ENCODE measurements at regions not wholly inside any gene's neighbourhood (a gene's known extent, or its start where the extent isn't known, plus 50 kb on each side); places are given as distances from the start of the nearest gene placed in this dataset.
A peak's percentile ranks its signal among the peaks of the same experiment; 100 is the strongest.
"Not testable (repeated sequence)": the region's sequence is repeated elsewhere in the genome, so short reads cannot be mapped to it uniquely, and the experiment has no call there.

DNA sequence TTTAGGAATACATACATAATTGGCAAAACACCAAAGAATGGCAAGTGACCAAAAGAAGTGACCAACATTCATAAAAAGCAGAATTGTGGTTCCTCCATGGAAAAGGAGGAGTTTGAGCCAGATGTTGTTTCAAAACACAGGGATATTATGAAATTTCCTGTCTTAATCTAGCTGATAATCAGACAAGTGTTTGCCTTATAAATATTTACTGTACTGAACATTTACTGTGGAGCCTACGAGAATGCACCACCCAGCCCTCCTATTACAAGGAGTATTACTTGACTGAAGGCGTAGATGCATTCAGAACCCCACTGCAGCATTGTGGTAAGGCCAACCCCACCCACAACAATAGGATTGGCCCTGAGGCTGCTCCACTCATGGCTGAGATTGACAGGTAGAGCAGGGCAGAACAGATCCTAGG, 118.9 kb downstream of the AKR1D1 start:
- no peak overlapping the region for H3K4me3 Mint-ChIP-seq (ENCODE audit: unreplicated experiment)
- DNase-seq (ENCODE audit: extremely low spot score, unreplicated experiment), result no peak
- TF ChIP-seq CTCF (IDR thresholded peaks at IDR 0.05), result no peak
- H3K4me1 Mint-ChIP-seq (ENCODE audit: unreplicated experiment), result no peaks in the 10 kb centered on the region
- no peak overlapping the region for H3K27ac Mint-ChIP-seq (ENCODE audit: unreplicated experiment)
- no peaks in the 10 kb centered on the region for H3K27me3 Mint-ChIP-seq (ENCODE audit: unreplicated experiment)
- no peaks in the 10 kb centered on the region for H3K9me3 Mint-ChIP-seq (ENCODE audit: unreplicated experiment)
- H3K36me3 Mint-ChIP-seq (ENCODE audit: unreplicated experiment), result no peaks in the 10 kb centered on the region

- DNase-seq (ENCODE audit: extremely low spot score, unreplicated experiment); H3K4me1 Mint-ChIP-seq (ENCODE audit: unreplicated experiment); H3K36me3 Mint-ChIP-seq (ENCODE audit: unreplicated experiment); H3K4me3 Mint-ChIP-seq (ENCODE audit: unreplicated experiment); H3K27me3 Mint-ChIP-seq (ENCODE audit: unreplicated experiment); H3K9me3 Mint-ChIP-seq (ENCODE audit: unreplicated experiment); H3K27ac Mint-ChIP-seq (ENCODE audit: unreplicated experiment): not testable (repeated sequence)
These were observed 120.3 kb downstream of the AKR1D1 start for GRCh38 chr7:138196503-138196946.

- TF ChIP-seq CTCF (IDR thresholded peaks at IDR 0.05), result no peak
- no peak overlapping the region for H3K4me3 Mint-ChIP-seq (ENCODE audit: unreplicated experiment)
- H3K9me3 Mint-ChIP-seq (ENCODE audit: unreplicated experiment), result no peaks in the 10 kb centered on the region
- H3K27ac Mint-ChIP-seq (ENCODE audit: unreplicated experiment), result no peak overlapping the region
- H3K4me1 Mint-ChIP-seq (ENCODE audit: unreplicated experiment), result peaks cover 3% of the 10 kb centered on the region
- no peak for DNase-seq (ENCODE audit: extremely low spot score, unreplicated experiment)
- H3K27me3 Mint-ChIP-seq (ENCODE audit: unreplicated experiment), result no peaks in the 10 kb centered on the region
- H3K36me3 Mint-ChIP-seq (ENCODE audit: unreplicated experiment), result no peaks in the 10 kb centered on the region
These were observed 121.0 kb downstream of the AKR1D1 start for GRCh38 chr7:138196971-138197896.

DNA sequence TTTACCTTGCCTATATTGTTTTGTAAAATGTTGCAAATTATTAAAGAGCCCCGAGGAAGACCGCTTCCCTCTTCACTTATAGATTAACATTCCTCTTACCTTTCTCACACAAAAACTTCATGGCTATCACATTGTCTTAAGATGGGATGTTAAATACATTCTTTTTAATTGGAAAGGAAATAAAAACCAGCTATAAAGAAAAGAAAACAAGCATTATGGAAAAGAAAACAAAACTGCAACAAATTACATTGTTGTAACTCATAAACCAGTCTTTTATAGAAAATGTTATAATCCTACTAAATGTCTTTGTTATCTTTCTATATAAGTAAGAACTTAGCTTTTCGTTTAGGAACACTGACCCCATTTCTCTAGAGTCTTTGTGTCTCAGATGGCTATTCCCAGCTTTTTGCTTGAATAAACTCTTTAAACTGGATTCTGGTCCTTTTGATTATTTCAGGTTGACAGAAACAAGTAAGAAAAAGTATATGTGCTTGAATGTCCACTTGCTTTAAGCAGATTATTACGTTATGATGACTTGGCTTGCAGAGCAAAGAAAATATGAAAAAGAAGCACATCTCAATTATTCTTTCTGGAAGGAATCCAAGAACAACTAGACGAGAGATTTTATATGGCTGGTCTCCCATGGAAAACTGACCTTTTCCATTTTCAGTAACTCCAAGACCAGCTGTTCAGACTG, 128.2 kb downstream of the AKR1D1 start:
- Mint-ChIP-seq H3K4me3 (ENCODE audit: unreplicated experiment) (no peak overlapping the region), H3K36me3 (ENCODE audit: unreplicated experiment) (no peaks in the 10 kb centered on the region)

DNA sequence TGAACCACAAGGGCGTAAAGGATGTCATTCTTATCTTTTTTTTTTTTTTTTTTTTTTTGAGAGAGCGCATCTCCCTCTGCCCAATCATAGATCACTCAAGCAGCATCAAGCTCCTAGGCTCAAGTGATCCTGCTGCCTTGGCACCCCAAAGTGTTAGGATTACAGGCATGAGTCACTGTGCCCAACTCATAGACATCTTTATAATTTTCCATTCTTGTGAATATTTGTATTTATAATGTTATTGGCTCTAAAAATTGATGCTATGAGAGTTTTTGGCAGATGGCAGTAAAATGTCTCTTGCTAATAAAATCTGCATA, 128.7 kb downstream of the AKR1D1 start:
- H3K4me3 Mint-ChIP-seq (ENCODE audit: unreplicated experiment), result no peak overlapping the region
- H3K4me1 Mint-ChIP-seq (ENCODE audit: unreplicated experiment), result peaks cover 25% of the 10 kb centered on the region
- H3K27me3 Mint-ChIP-seq (ENCODE audit: unreplicated experiment), result no peaks in the 10 kb centered on the region
- H3K36me3 Mint-ChIP-seq (ENCODE audit: unreplicated experiment), result no peaks in the 10 kb centered on the region
- DNase-seq (ENCODE audit: extremely low spot score, unreplicated experiment), result no peak
- TF ChIP-seq CTCF (IDR thresholded peaks at IDR 0.05), result no peak
- no peak overlapping the region for H3K27ac Mint-ChIP-seq (ENCODE audit: unreplicated experiment)
- no peaks in the 10 kb centered on the region for H3K9me3 Mint-ChIP-seq (ENCODE audit: unreplicated experiment)

More for the DNA sequence above, 128.2 kb downstream of the AKR1D1 start:
- Mint-ChIP-seq H3K27me3 (ENCODE audit: unreplicated experiment) (no peaks in the 10 kb centered on the region), H3K27ac (ENCODE audit: unreplicated experiment) (peak overlapping the region; percentile 13), H3K9me3 (ENCODE audit: unreplicated experiment) (no peaks in the 10 kb centered on the region), H3K4me1 (ENCODE audit: unreplicated experiment) (peaks cover 25% of the 10 kb centered on the region)
- DNase-seq (ENCODE audit: extremely low spot score, unreplicated experiment), result no peak
- no peak for TF ChIP-seq CTCF (IDR thresholded peaks at IDR 0.05)
